Colonic mucosa (tissue), 4 donors: ENCODE measurements at regions not wholly inside any gene's neighbourhood (a gene's known extent, or its start where the extent isn't known, plus 50 kb on each side); places are given as distances from the start of the nearest gene placed in this dataset.

Source experiments
- DNase-seq: peaks from one replicate; pipeline ENCODE4 v3.0.0-alpha.2; 2020
- H3K27ac ChIP-seq: fragments of 200-600 bp; one replicate; pipeline ENCODE4 v1.8.0; 2021
- H3K27me3 ChIP-seq: fragments of 200-600 bp; one replicate; pipeline ENCODE4 v1.8.0; 2021
- H3K36me3 ChIP-seq: fragments of 200-600 bp; one replicate; pipeline ENCODE4 v1.8.0; 2021
- H3K4me1 ChIP-seq: fragments of 200-600 bp; one replicate; pipeline ENCODE4 v1.8.0; 2021; ENCODE audit warnings: mild to moderate bottlenecking
- H3K4me3 ChIP-seq: fragments of 200-600 bp; one replicate; pipeline ENCODE4 v1.8.0; 2021
- H3K9ac ChIP-seq, 2 donors: one replicate each; pipeline ENCODE4 v1.7.0; 2013; ENCODE audit warnings: control low read depth in 2 of 2, low read depth in 2 of 2, low read length in 2 of 2
- H3K9me3 ChIP-seq: fragments of 200-600 bp; one replicate; pipeline ENCODE4 v1.8.0; 2021
- CTCF ChIP-seq: fragments of 200-600 bp; IDR thresholded peaks from one replicate; pipeline ENCODE4 v1.8.0; 2022; ENCODE audit warnings: antibody characterized with exemption, mild to moderate bottlenecking
- intact Hi-C: fragments of 100-400 bp; cut with DNase I; formaldehyde crosslinking; loops from one replicate; pipeline ENCODE4 v1.14.1; 2022
- donor health status: healthy.
- donor health status: DM: no; HTN: no; CAD: no.
- donor health status: DM: no; HTN: no; CAD: no.

DNA sequence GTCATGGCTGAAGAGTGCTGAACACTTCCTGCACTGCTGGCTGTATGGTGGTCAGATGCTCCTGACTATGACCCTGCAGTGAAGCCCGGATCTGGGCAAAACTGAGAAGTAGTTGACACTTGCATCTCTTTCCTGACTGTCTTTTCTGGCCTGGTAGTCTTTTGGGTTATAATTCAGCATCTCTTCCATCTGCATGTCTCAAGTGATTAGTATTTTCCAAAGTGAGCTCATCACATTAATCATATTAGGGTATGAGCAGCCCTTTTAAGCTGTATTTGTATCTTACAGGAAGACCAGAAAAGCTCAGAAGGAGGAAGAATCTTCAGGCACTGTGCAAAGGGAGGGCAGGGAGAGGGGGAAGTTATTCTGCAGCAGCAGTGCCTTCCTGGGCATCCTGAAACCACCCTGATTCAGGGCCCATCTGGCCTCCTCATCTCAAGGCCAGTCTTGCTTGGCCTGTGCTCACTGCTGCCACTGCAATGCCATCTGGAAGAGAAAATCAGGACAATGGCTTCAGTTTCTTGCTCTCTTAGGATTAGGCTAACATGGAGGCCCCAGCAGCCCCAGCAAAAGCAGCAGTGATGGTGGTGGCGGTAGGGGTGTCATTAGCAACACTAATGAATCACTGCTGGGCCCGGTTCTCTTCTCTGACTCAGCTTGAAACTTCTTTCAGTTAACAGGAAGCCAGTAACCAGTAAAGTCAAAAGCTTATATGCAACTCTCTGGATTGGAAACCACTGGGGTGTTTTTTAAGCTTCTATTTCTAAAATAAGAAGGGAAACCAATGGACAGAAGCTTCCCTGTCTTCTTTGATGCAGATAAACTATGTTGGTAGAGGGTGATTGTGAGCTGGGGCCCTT, 63.3 kb upstream of the WDR26 start:
- Histone ChIP-seq H3K27ac (peak overlapping the region; percentile 74), H3K4me3 (no peak overlapping the region), H3K9ac (peak overlapping the region in 1 of 2 donors; percentile 39), H3K4me1 (peaks cover 16% of the 10 kb centered on the region), H3K36me3 (no peaks in the 10 kb centered on the region), H3K27me3 (no peaks in the 10 kb centered on the region), H3K9me3 (no peaks in the 10 kb centered on the region)
- intact Hi-C loops: no loop called here
- TF ChIP-seq CTCF: no peak
- DNase-seq: no peak

DNA sequence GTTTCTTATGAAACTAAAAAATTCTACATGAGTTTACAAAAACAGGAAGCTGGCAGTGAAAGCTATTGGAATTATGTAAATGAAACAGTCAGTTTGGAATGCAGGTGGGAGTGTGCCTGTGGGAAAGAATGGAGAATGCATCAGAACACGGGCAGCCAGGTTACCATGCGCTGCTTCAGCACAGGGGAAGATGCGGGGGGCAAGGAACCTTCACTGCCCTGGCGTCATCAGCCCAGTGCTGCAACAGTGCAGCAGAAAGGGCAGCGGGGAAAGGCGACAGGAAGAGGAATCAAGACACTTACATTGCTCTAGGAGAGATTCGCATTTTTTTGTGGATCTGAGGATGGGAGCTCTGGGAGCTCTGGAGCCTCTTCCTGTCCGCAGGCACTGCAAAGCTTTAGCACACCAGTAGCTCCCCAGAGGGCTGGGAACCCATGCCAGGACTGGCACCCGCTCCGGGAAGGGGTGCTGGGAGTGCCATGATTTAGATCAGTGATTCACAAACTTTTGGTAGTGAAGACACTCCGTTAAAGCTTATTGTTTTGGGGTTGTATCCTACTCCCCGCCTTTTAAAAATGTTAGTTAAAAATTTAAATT, 64.1 kb upstream of the WDR26 start:
- H3K4me1 ChIP-seq: peaks cover 21% of the 10 kb centered on the region
- intact Hi-C loops: no loop called here
- H3K4me3 ChIP-seq: no peak overlapping the region
- no peak for TF ChIP-seq CTCF
- H3K27ac ChIP-seq: peak overlapping the region; percentile 74
- no peaks in the 10 kb centered on the region for H3K27me3 ChIP-seq
- no peaks in the 10 kb centered on the region for H3K9me3 ChIP-seq
- H3K36me3 ChIP-seq: no peaks in the 10 kb centered on the region
- H3K9ac ChIP-seq: peak overlapping the region in 1 of 2 donors; percentile 39
- DNase-seq: no peak

GRCh38 chr1:224499204-224499603, 64.6 kb upstream of the WDR26 start:
- H3K4me3 ChIP-seq: no peak overlapping the region
- TF ChIP-seq CTCF: no peak
- peak overlapping the region; percentile 74 for H3K27ac ChIP-seq
- peaks cover 23% of the 10 kb centered on the region for H3K4me1 ChIP-seq
- no peak for DNase-seq
- intact Hi-C loops: no loop called here
- H3K27me3 ChIP-seq: no peaks in the 10 kb centered on the region
- no peaks in the 10 kb centered on the region for H3K36me3 ChIP-seq
- no peak overlapping the region for H3K9ac ChIP-seq
- no peaks in the 10 kb centered on the region for H3K9me3 ChIP-seq

- intact Hi-C loops: no loop called here
- no peak for DNase-seq
- no peak overlapping the region for H3K4me3 ChIP-seq
- no peaks in the 10 kb centered on the region for H3K27me3 ChIP-seq
- H3K36me3 ChIP-seq: no peaks in the 10 kb centered on the region
- no peak for TF ChIP-seq CTCF
- no peak overlapping the region for H3K9ac ChIP-seq
- H3K27ac ChIP-seq: no peak overlapping the region
- H3K4me1 ChIP-seq: peaks cover 24% of the 10 kb centered on the region
- no peaks in the 10 kb centered on the region for H3K9me3 ChIP-seq
Measured at GRCh38 chr1:224500796-224501195, 66.2 kb upstream of the WDR26 start.

GRCh38 chr1:224501836-224502235, 67.2 kb upstream of the WDR26 start:
- Histone ChIP-seq H3K4me3 (no peak overlapping the region), H3K9ac (peak overlapping the region in 1 of 2 donors; percentile 78), H3K9me3 (no peaks in the 10 kb centered on the region), H3K27me3 (no peaks in the 10 kb centered on the region), H3K4me1 (peaks cover 28% of the 10 kb centered on the region), H3K27ac (peak overlapping the region; percentile 88), H3K36me3 (no peaks in the 10 kb centered on the region)
- no peak for DNase-seq
- TF ChIP-seq CTCF: no peak
- intact Hi-C loops: no loop called here
